Activated CD8-positive, alpha-beta memory T cell treated with anti-CD3 and anti-CD28 coated beads for 24 hours (primary cell): ENCODE measurements at regions not wholly inside any gene's neighbourhood (a gene's known extent, or its start where the extent isn't known, plus 50 kb on each side); places are given as distances from the start of the nearest gene placed in this dataset.

Experiments used
- DNase-seq: peaks from one replicate; pipeline ENCODE4 v3.0.0-alpha.2; 2020

DNA sequence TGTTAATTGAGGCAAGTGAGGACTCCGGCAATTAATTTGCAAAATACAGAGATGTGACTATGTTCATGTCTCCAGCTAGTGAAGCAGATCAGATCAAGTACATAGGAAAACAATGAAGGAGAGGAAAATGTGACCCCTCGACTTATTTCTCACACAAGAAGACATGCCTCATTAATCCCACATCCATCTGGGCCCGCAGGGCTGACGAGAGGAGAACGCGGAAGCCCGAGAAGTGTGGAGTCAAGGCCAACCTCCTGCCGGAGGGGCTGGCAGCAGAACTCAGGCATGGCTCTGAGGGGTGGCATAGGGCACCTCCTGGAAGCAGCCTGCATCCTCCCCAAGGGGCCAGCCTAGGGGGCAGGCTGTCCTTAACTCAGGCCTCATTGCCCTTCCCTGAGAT, 54.4 kb downstream of the ZNF503 start:
- no peak for DNase-seq

DNA sequence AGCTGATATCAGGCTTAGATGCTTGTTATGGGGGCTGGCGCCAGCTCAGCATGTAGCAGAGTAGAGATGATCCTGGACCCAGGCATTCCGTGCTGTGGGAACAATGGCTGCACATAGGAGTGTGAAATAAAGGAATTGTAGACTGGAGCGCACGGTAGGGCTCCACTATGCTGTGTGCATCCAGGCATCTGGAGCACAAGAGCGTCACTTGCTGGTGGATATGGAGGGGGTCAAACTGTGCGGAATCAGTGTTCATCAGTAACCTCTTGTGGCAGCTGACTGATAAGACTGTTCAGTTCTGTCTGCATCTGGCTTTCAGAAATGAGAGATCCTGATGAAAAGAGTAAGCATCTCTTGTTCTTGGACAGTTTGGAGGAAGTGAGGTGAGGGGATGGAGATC, 55.8 kb downstream of the ZNF503 start:
- DNase-seq = no peak

DNA sequence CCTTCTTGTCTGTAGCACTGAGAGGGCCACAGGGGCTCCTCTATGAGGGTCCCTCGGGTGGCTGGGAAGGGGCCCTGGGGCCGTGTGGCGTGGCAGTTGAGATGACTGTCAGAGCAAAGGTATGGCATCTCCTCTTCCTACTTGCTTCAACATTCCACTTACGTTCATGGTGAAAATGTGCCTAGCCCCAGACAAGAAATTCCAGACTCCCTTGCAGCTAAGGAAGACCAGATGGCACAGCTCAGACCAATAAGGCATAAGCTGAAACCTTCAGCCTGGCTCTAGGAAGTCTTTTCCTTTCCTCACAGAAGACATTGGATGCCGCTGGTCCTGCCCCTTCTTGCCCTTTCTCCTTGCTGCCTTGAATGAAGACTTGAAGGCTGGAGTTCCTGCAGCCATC, 57.4 kb downstream of the ZNF503 start:
- no peak for DNase-seq

DNA sequence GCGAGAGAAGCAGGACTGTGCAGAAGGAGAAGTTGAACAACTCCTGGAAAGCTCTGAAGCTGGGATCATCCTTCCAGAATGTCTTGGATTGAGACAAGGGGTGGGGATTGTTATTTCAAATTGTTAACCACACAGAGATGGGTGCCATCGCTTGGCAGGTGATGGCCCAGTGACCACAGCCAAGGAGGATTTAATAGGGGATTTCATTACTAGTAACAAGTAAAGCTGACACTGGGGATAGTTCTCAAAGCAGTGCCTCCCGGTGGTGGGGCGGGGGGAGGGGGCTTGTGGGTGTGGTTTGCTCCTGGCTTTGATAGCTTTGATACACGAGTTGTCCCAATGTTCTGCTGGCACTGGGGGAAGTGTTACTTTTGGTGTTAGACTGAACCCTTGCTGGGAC, 59.2 kb downstream of the ZNF503 start:
- no peak for DNase-seq

DNA sequence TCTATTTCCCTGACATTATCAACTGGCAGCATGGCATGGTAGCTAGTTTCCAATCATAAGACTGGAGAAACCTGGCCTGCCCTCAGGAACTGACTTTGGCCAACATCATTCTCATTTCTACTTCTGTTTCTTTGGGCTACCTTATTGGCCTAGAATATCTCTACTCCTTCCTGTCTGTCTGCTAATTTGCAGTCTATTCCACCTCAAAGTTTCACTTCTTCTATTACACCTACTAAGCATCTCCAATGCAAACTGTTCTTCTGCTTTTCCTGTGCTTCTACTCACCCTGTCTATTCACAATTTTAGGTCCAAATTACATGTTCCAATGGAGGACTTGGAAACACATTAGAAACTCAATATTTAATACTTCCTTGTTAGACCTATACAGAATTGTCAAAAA, 65.6 kb downstream of the ZNF503 start:
- DNase-seq = no peak

DNA sequence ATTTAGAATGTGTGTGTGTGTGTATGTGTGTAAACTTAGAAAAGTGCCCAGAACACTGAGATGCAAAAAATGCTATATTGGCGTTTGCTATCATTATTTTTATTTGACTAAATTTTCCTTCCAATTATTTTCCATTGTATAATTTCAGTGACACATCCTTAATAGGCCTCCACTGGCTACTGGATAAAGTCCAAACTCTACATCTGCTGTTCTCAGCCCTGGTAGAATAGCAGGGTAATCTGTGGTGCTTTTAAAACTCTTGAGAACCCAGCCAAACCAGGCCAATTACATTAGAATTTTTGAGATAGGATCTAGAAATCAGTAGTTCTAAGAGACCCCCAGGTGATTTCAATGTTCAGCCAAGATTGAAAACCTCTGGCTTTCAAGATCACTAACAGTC, 66.4 kb downstream of the ZNF503 start:
- DNase-seq = no peak

DNA sequence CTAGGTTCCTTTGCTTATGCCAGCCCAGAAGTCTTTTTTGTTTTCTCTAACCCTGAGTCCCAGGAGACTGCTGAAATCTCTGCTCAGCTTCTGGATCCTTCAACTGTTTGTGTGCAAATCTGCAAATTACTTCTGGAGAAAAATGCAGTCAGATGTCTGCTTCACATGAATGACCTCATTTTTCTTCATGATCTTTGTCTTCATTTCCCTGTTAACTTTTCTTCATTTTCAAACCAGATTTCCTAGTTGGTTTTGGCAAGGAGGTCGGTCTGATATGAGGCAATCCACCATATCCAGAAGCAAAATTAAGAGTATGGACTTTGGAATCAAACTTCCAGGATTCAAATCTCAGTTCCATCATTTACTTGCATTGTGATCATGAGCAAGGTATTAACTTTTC, 66.8 kb downstream of the ZNF503 start:
- no peak for DNase-seq

DNA sequence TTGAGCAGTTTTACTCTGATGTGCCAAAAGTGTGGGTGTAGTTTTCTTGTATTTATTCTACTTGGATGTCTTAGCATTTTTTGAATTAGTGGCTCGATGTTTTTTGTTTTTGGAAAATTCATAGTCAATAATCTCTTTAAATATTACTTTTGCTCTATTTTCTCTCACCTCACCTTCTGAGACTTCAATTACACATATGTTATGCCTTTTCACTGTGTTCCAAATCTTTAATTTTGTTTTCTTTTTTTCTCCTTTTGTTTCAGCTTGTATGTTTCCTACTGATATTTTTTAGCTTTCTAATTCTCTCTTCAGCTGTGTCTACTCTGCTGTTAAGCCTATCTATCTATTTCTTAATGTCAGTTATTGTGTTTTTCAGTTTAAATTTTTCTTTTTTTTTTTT, 69.5 kb downstream of the ZNF503 start:
- DNase-seq = no peak

DNA sequence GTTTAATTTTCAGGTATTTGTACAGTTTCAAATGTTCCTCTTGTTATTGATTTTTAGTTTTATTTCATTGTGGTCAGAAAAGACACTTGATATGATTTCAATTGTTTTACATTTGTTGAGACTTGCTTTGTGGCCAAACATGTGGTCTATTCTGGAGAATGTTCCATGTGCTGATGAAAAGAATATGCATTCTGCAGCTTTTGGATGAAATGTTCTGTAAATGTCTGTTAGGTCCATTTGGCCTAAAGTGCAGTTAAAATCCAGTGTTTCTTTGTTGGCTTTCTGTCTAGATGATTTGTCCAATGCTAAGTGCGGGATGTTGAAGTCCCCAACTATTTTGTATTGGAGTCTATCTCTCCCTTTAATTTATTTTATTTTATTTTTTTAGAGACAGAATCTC, 70.5 kb downstream of the ZNF503 start:
- no peak for DNase-seq

DNA sequence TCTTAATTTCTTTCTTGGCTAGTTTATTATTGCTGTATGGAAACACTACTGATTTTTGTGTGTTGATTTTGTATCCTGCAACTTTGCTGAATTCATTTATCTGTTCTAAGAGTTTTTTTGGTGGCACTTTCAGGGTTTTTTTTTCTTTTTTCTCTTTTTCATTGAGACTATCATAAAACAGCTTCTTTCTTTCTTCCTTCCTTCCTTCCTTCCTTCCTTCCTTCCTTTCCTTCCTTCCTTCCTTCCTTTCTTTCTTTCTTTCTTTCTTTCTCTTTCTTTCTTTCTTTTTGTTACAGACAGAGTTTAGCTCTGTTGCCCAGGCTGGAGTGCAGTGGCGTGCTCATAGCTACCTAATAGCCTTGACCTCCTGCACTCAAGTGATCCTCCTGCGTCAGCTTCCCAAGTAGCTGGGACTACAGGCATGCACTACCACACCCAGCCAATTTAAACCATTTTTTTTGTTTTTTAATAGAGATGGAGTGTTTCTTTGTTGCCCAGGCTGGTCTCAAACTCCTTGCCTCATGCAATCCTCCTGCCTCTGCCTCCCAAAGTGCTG, 72.3 kb downstream of the ZNF503 start:
- DNase-seq = no peak

DNA sequence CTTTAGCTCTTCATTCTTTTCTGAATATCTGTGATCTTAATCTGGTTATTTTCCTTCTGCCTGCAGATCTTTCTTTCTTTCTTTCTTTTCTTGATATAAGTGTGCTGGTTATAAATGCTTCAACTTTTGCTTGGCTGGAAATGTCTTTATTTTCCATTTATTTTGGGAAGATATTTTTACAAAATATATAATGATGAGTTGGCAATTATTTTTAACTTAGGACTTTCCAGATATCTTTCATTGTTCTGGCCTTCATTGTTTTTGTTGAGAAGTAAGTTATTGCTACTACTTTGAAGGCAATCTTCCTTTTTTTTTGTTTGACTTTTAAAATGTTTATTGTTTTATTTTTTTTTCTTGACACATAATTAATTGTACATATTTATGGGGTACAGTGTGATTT, 75.3 kb downstream of the ZNF503 start:
- no peak for DNase-seq

DNA sequence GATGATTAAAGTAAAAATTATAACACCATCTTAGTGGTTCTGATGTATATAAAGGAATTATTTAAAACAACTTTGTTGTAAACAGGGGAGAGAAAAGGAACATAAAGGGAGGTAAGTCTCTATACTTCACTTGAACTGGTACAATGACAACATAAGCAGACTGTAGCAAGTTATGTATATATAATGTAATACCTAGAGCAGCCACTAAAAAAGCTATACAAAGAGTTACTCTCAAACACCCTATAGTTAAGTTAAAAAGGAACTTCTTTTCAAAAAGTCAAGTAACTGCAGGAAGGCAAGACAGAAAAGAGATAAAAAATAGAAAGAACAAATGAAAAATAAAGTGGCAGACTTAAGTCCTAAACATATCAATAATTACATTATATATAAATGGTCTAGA, 82.3 kb downstream of the ZNF503 start:
- DNase-seq = no peak

DNA sequence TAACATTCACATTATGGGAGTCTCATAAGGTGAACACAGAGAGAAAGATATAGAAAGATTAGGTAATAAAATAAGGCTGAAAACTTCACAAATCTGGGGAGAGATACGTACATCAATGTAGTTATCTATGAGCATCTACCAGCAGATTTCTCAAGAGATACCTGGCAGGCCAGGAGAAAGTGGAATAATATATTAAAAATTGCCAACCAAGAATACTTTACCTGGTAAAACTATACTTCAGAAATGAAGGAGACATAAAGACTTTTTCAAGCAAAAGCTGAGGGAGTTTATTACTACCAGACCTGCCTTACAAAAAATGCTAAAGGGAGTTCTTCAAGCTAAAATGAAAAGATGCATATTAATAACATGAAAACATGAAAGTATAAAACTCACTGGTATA, 78.8 kb upstream of the COMTD1 start:
- DNase-seq = no peak

DNA sequence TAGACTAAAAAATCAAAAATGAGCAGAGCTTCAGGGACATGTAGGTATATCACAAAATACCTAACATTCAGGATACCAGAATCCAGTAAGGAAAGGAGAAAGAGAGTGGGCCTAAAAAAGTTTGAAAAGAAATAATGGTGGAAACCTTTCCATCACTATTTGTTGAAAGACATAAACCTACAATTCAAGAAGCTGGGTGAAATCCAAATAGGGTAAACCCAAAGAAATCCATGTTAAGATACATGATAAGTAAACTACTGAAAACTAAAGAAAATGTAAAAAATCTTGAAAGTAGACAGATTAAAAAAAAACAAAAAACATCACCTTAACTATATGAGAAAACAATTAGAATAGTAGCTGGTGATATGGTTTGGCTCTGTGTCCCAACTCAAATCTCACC, 76.7 kb upstream of the COMTD1 start:
- DNase-seq = no peak

DNA sequence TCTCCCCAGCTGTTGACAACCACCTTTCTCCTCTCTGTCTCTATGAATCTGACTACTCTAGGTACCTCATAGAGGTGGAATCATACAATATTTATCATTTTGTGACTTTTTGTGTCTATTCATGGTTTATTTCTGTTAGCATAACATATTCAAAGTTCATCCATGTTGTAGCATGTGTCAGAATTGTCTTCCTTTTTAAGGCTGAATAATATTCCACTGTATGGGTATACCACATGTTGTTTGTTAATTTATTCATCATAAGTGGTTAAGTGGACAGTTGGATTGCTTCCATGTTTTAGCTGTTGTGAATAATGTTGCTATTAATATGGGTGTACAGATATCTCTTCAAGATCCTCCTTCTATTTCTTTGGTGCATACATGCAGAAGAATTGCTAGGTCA, 69.9 kb upstream of the COMTD1 start:
- no peak for DNase-seq

DNA sequence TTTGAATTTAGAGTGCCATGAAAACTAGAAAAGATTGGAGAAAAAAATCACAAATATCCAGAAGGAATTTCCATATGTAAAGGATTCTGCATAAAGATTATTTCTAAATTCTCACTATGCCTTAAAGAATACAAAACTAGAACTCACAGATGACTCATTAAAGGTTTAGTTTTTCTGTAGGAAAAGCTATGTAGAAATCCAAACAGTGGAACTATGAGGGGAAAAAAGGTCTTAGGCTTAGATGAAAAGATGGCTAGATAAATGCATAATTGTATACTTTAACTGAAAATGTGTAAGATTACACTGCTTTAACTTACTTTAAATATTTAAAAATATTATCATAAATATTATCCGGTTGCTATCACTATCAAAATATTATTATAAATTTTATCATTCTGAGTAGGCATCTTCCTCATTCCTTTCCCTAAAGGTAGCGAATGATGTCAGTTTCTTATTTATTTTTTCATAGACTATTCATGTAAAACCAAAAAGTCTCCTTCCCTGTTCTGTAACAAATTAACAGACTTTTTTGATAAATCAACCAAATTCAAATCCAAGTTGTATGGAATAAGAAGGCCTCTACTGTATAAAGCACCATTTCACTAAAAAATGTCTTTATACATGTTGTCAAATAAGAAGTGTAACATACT, 69.1 kb upstream of the COMTD1 start:
- no peak for DNase-seq

DNA sequence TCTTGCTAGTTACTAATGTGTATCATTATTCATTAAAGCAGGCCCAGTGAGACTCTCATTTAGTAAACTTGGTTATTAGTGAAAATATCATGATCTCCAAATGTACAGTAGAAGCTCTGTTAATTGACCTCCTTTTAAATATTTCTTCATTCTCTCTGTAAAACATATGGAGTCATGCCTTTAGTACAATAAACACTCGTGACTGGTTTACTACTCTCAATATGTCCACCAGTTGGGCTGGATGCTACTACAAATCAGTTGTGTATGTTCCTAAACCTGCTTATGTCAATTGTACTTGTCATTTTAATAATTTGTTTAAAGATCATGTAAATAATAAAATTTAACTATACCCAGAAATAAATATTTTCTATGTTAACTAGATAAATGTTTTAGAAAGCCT, 68.6 kb upstream of the COMTD1 start:
- DNase-seq = no peak

DNA sequence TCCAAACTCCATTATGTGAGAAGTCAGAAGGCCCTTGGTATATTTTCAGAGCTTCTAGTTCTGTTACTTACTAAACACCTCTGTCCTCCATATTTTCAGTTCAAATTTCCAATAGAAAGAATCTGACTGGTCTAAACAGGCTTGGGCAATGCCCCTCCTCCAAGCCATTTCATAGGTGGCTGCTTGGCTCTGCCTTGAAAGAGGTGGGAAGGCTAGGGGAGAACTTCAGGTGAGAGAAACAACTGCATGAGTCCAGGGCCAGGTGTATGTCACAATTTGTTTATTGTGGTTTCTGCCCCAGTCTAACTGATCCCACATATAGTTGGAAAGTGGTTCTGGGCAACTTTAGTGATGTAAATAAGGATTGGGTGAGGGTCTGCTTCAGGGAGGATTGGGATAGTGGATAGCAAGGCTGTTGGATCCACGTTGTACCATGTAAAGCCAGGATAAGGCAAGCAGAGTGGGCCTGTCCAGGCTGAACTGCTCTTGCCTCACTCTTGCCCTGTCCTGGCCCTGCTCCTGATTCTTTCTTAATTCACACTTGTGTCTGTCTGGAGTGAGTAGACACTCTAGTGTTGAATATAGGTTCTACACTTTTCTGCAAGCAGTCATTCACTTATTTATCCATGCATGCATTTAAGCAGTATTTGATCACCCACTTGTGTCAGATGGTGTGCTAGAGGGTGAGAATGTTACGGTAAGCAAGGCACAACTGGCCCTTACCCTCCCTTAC, 67.5 kb upstream of the COMTD1 start:
- no peak for DNase-seq

DNA sequence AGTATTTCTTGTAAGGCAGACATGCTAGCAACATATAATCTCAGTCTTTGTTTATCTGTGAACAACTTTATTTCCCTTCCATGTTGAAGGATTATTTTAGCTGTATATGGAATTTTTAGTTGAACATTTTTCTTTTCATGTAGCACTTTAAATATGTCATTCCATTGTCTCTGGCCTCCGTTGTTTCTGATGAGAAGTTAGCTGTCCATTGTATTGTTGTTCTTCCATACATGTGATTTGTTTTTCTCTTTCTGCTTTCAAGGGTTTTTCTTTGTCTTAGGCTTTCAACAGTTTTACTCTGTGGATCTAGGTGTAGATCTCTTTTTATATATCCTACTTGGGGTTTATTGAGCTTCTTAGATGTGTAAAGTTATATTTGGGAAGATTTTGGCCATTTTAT, 66.3 kb upstream of the COMTD1 start:
- DNase-seq = no peak

DNA sequence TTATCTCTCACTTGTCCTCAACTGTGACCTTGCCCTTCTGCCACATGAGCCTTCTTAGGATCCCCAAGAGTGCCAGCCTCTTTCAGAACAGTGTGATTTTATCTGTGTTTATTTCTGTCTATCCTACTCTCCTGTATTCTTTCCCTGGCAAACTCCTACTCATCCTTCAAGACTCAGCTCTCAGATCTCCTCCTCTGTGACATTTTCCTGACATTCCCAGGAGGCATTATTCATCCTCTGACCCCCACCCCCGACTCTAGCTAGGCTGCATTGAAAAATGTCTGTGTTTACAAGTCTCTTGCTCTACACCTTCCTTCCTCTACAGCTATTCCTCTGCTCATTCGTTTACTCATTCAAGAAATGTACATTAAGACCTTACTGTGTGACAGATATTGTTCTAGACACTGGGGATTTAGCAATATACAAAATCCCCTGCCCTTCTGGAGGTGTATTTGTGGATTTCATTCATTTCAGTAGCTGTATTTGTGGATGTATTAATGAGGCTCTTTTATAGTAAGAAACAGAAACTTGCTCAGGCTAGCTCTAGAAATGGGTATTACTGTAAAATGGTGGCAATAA, 61.4 kb upstream of the COMTD1 start:
- no peak for DNase-seq

DNA sequence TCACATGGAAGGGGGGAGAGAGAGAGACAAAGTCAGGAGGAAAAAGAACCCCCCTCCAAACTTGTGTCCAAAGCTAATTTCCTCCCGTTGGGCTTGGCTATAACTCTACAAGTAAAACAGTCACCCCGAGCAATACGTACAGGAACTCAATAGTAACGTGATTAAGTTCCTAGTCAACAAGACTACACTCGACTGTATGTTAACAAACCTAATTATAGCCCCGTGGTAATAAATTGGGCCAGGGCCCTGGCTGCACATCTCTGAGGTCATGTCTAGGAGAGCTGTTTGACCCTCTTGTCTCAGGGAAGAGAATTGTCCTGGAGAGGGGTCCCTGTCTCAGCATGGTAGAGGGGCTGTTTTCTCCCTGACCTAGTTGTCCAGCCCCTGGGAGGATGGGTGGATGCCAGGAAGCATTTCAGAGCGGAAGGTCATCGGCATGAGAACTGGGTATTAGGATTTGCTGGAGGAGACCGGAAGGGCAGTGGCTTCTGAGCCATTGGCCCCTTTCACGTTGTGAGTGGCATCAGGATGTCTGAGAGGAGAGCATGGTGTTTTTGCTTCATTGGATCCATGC, 60.2 kb upstream of the COMTD1 start:
- no peak for DNase-seq

DNA sequence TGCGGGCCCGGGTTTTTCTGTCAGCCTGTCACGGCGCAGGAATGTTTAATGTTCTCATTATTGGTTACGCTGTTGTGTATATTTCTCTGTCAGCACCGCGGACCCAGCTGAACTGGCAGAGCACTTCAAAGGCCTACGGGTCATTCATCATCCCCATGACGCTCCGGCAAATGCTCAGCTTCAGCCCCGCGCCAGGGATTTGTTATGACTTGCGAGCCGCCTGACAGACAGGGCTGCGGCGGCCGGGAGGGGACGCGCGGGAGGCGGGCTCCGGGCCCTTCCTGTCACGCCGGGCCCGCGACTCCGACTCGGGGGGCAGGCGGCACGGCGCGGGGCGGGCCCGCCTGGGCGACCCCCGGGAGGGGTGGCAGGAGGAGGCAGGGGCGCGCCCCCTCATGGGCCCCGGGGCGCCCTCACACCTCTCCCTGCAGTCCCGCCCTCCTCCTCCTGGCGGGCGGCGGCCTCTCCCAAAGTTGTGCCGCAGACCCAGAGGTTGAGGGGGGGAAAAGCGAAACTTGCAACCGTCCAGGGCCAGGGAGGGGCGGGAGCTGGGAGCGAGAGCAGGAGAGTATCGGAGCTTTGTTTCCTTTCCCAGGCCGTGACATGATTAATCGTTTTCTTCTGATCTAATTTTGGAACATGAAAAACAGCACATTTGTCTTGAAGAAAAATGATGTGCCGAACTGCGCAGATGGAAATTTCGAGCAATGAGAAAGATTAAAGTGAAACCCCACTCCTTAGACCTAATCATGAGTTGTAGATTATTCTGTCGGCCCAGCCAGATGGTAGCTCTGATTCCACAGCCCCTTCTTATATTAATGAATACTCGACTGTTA, 59.3 kb upstream of the COMTD1 start:
- peak; percentile 83 for DNase-seq

DNA sequence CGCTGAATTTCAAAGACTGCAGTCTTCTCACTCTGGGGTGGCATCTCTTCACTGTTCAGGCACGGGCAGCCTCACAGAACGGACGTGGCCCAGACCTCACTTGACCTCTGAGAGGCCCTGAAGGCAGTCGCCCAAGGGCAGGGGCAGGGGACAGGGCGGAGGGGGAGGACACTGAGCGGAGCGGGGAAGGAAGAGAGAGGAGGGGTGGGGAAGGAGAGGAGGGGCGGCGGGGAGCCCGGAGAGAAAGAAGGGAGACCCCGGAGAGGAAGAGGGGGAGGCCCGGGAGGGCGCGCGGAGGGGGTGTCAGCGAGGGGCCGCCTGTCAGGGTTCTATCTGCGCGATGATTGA, 58.7 kb upstream of the COMTD1 start:
- no peak for DNase-seq
